Endothelial cell of hepatic sinusoid (primary cell): ENCODE measurements at regions not wholly inside any gene's neighbourhood (a gene's known extent, or its start where the extent isn't known, plus 50 kb on each side); places are given as distances from the start of the nearest gene placed in this dataset.

Experiments used
- in situ Hi-C: cut with HindIII; loops from 2 replicates; pipeline ENCODE4 v1.10.0; 2017; ENCODE audit warnings: low sequenced_read_pairs

- in situ Hi-C loops: no loop called here
Measured at GRCh38 chr17:68749349-68750207, 148.4 kb upstream of the FAM20A start.

GRCh38 chr17:68748381-68748780 is 147.2 kb upstream of the FAM20A start:
- in situ Hi-C loops: no loop called here

- in situ Hi-C loops: no loop called here
Measured at GRCh38 chr17:68740555-68741447, 139.6 kb upstream of the FAM20A start.

- in situ Hi-C loops: no loop called here
Measured at GRCh38 chr17:68737761-68738443, 136.7 kb upstream of the FAM20A start.

- in situ Hi-C loops: no loop called here
Measured at GRCh38 chr17:68734931-68735330, 133.8 kb upstream of the FAM20A start.

GRCh38 chr17:68734187-68734900 is 133.2 kb upstream of the FAM20A start:
- in situ Hi-C loops: no loop called here

- in situ Hi-C loops: no loop called here
Measured at GRCh38 chr17:68733241-68734176, 132.3 kb upstream of the FAM20A start.

GRCh38 chr17:68732301-68732749 is 131.2 kb upstream of the FAM20A start:
- in situ Hi-C loops: no loop called here

GRCh38 chr17:68731465-68731864 is 130.3 kb upstream of the FAM20A start:
- in situ Hi-C loops: no loop called here

GRCh38 chr17:68719431-68719830 is 118.3 kb upstream of the FAM20A start:
- in situ Hi-C loops: no loop called here

GRCh38 chr17:68718926-68719325 is 117.8 kb upstream of the FAM20A start:
- in situ Hi-C loops: no loop called here

GRCh38 chr17:68718465-68718864 is 117.3 kb upstream of the FAM20A start:
- in situ Hi-C loops: no loop called here

- in situ Hi-C loops: no loop called here
Measured at GRCh38 chr17:68714676-68715075, 113.5 kb upstream of the FAM20A start.

- in situ Hi-C loops: no loop called here
Measured at GRCh38 chr17:68711858-68712257, 110.7 kb upstream of the FAM20A start.

GRCh38 chr17:68710976-68711375 is 109.8 kb upstream of the FAM20A start:
- in situ Hi-C loops: no loop called here

- in situ Hi-C loops: no loop called here
Measured at GRCh38 chr17:68710035-68710780, 109.0 kb upstream of the FAM20A start.

GRCh38 chr17:68709461-68709860 is 108.3 kb upstream of the FAM20A start:
- in situ Hi-C loops: no loop called here

GRCh38 chr17:68707031-68707430 is 105.9 kb upstream of the FAM20A start:
- in situ Hi-C loops: no loop called here
